Pulmonary artery endothelial cell (primary cell): ENCODE measurements at regions not wholly inside any gene's neighbourhood (a gene's known extent, or its start where the extent isn't known, plus 50 kb on each side); places are given as distances from the start of the nearest gene placed in this dataset.
"Not testable (repeated sequence)": the region's sequence is repeated elsewhere in the genome, so short reads cannot be mapped to it uniquely, and the experiment has no call there.

Experiments used
- DNase-seq: peaks from one replicate; pipeline ENCODE4 v3.0.0-alpha.2; 2011; ENCODE audit warnings: low read depth, low spot score

- DNase-seq = no peak
Observed at GRCh38 chr6:66355471-66355870, 648.4 kb upstream of the EYS start.

- DNase-seq = no peak
Observed at GRCh38 chr6:66344796-66345195, 637.8 kb upstream of the EYS start.

- no peak for DNase-seq
Observed at GRCh38 chr6:66340736-66341135, 633.7 kb upstream of the EYS start.

- no peak for DNase-seq
Observed at GRCh38 chr6:66336176-66336575, 629.1 kb upstream of the EYS start.

- no peak for DNase-seq
Observed at GRCh38 chr6:66328200-66328599, 621.2 kb upstream of the EYS start.

- DNase-seq = no peak
Observed at GRCh38 chr6:66326228-66326627, 619.2 kb upstream of the EYS start.

- DNase-seq = no peak
Observed at GRCh38 chr6:66321017-66321416, 614.0 kb upstream of the EYS start.

- DNase-seq = no peak
Observed at GRCh38 chr6:66307490-66307889, 600.5 kb upstream of the EYS start.

- no peak for DNase-seq
Observed at GRCh38 chr6:66291905-66292304, 584.9 kb upstream of the EYS start.

GRCh38 chr6:66289889-66290288 is 582.9 kb upstream of the EYS start:
- DNase-seq = no peak

GRCh38 chr6:66278115-66278514 is 571.1 kb upstream of the EYS start:
- DNase-seq = no peak

GRCh38 chr6:66277400-66277799 is 570.4 kb upstream of the EYS start:
- DNase-seq = no peak

GRCh38 chr6:66265737-66266136 is 558.7 kb upstream of the EYS start:
- DNase-seq = no peak

GRCh38 chr6:66264376-66264775 is 557.4 kb upstream of the EYS start:
- no peak for DNase-seq

- DNase-seq = not testable (repeated sequence)
Observed at GRCh38 chr6:66258731-66259487, 551.9 kb upstream of the EYS start.

GRCh38 chr6:66245231-66245630 is 538.2 kb upstream of the EYS start:
- no peak for DNase-seq

- DNase-seq = no peak
Observed at GRCh38 chr6:66238851-66239250, 531.8 kb upstream of the EYS start.

GRCh38 chr6:66232890-66233289 is 525.9 kb upstream of the EYS start:
- no peak for DNase-seq

GRCh38 chr6:66230591-66230990 is 523.6 kb upstream of the EYS start:
- no peak for DNase-seq

- no peak for DNase-seq
Observed at GRCh38 chr6:66226109-66226508, 519.1 kb upstream of the EYS start.

GRCh38 chr6:66210964-66211363 is 503.9 kb upstream of the EYS start:
- DNase-seq = no peak

- no peak for DNase-seq
Observed at GRCh38 chr6:66200390-66200789, 493.4 kb upstream of the EYS start.

GRCh38 chr6:66199171-66199570 is 492.1 kb upstream of the EYS start:
- DNase-seq = no peak
